Esophagus muscularis mucosa (tissue), 4 donors: ENCODE measurements at regions not wholly inside any gene's neighbourhood (a gene's known extent, or its start where the extent isn't known, plus 50 kb on each side); places are given as distances from the start of the nearest gene placed in this dataset.

ENCODE experiments used
- DNase-seq: peaks from one replicate; pipeline ENCODE4 v3.0.0-alpha.2; 2017; ENCODE audit errors: extremely low spot score
- H3K27ac ChIP-seq, 4 donors: fragments of 200-600 bp; sonication (generic); replicated peaks in 1 of 4; 1 replicate in 3 of 4; 2 replicates in 1 of 4; pipeline ENCODE4 v1.5.1; 2016 to 2019; ENCODE audit warnings: mild to moderate bottlenecking in 1 of 4
- H3K27me3 ChIP-seq, 4 donors: fragments of 200-600 bp; sonication (generic); one replicate each; pipeline versions ENCODE4 v1.5.1 to v1.6.0; 2016 to 2019
- H3K36me3 ChIP-seq, 4 donors: fragments of 200-600 bp; sonication (generic); one replicate each; pipeline ENCODE4 v1.5.1; 2016 to 2019
- H3K4me1 ChIP-seq, 4 donors: fragments of 200-600 bp; sonication (generic); one replicate each; pipeline ENCODE4 v1.5.1; 2016 to 2019
- H3K4me3 ChIP-seq, 4 donors: fragments of 200-600 bp; sonication (generic); 1 replicate in 2 of 4; 2 replicates in 2 of 4; pipeline ENCODE4 v1.5.1; 2016 to 2019; ENCODE audit warnings: mild to moderate bottlenecking in 4 of 4, moderate library complexity in 1 of 4
- H3K9me3 ChIP-seq, 4 donors: fragments of 200-600 bp; sonication (generic); 1 replicate in 3 of 4; 2 replicates in 1 of 4; pipeline ENCODE4 v1.5.1; 2016 to 2019
- CTCF ChIP-seq, 3 experiments: fragments of 200-600 bp in 2 of 3; fragments of 450-650 bp in 1 of 3; sonication (generic) in 2 of 3; IDR thresholded peaks; one replicate each; pipeline ENCODE4 v1.5.1; 2017 to 2019; ENCODE audit warnings: antibody characterized with exemption in 3 of 3, mild to moderate bottlenecking in 2 of 3, moderate library complexity in 1 of 3
- EP300 ChIP-seq: sonication (generic); formaldehyde crosslinking; IDR thresholded peaks from one replicate; pipeline ENCODE4 v1.6.1; 2017; ENCODE audit warnings: antibody characterized with exemption
- POLR2A ChIP-seq: fragments of 450-650 bp; IDR thresholded peaks from one replicate; pipeline ENCODE4 v1.6.1; 2017; ENCODE audit warnings: antibody characterized with exemption, moderate library complexity, mild to moderate bottlenecking, low read depth
- POLR2AphosphoS5 ChIP-seq, 2 donors: sonication (generic); formaldehyde crosslinking; IDR thresholded peaks; one replicate each; pipeline ENCODE4 v1.6.1; 2017; ENCODE audit warnings: antibody characterized with exemption in 2 of 2
- whole genome bisulfite sequencing: methylation state at CpG from one replicate; pipeline ENCODE4 v1.1.5; 2018; 5-methylcytosine and 5-hydroxymethylcytosine counted together
- intact Hi-C: fragments of 100-400 bp; cut with DNase I; formaldehyde crosslinking; loops from one replicate; pipeline ENCODE4 v1.15.1; 2023

- no peaks in the 10 kb centered on the region for H3K9me3 ChIP-seq
- TF ChIP-seq EP300 (no peak), POLR2A (no peak), CTCF (IDR thresholded peaks at IDR 0.05) (no peak), POLR2AphosphoS5 (IDR thresholded peaks at IDR 0.05) (no peak)
- 93% methylated on average over 11 of the region's 11 CpGs for WGBS
- no peaks in the 10 kb centered on the region for H3K4me1 ChIP-seq
- no peak overlapping the region for H3K27ac ChIP-seq
- no peak overlapping the region for H3K4me3 ChIP-seq
- intact Hi-C loops: no loop called here
- no peak for DNase-seq
- no peaks in the 10 kb centered on the region for H3K27me3 ChIP-seq
- no peaks in the 10 kb centered on the region for H3K36me3 ChIP-seq
Observed at GRCh38 chr6:92700411-92700810, 718.9 kb downstream of the EPHA7 start.

DNA sequence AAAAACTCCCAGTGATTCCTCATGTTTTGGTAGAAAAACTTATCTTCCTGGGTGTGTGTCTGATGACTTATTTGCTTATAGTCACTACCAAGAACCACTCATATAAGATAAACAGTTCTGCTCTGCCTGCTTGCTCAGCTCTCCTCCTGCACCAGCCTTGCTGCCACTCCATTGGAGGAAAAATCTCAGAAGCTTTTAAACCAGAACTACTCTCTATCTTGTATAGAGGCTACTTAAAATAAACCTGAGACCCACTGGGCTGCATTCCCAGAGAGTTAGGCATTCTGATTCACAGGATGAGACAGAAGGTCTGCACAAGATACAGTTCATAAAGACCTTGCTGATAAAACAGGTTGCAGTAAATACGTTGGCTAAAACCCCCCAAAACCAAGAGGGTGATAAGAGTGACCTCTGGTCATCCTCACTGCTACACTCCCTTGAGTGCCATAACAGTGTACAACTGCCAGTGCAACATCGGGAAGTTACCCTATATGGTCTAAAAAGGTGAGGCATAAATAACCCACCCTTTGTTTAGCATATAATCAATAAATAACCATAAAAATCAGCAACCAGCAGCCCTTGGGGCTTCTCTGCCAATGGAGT lies 728.3 kb downstream of the EPHA7 start:
- no peak for TF ChIP-seq POLR2A
- Histone ChIP-seq H3K9me3 (no peaks in the 10 kb centered on the region), H3K36me3 (no peaks in the 10 kb centered on the region), H3K27ac (no peak overlapping the region), H3K27me3 (no peaks in the 10 kb centered on the region), H3K4me1 (no peaks in the 10 kb centered on the region), H3K4me3 (no peak overlapping the region)
- WGBS: 76% methylated on average over 2 of the region's 2 CpGs
- DNase-seq: no peak
- intact Hi-C loops: no loop called here

- no peak for DNase-seq
- no peaks in the 10 kb centered on the region for H3K36me3 ChIP-seq
- H3K27me3 ChIP-seq: no peaks in the 10 kb centered on the region
- WGBS: 61% methylated on average over 2 of the region's 2 CpGs
- H3K27ac ChIP-seq: no peak overlapping the region
- TF ChIP-seq POLR2A (no peak), POLR2AphosphoS5 (IDR thresholded peaks at IDR 0.05) (no peak)
- intact Hi-C loops: no loop called here
- H3K9me3 ChIP-seq: no peaks in the 10 kb centered on the region
- no peak overlapping the region for H3K4me3 ChIP-seq
- H3K4me1 ChIP-seq: no peaks in the 10 kb centered on the region
Observed at GRCh38 chr6:92688342-92688741, 731.0 kb downstream of the EPHA7 start.

DNA sequence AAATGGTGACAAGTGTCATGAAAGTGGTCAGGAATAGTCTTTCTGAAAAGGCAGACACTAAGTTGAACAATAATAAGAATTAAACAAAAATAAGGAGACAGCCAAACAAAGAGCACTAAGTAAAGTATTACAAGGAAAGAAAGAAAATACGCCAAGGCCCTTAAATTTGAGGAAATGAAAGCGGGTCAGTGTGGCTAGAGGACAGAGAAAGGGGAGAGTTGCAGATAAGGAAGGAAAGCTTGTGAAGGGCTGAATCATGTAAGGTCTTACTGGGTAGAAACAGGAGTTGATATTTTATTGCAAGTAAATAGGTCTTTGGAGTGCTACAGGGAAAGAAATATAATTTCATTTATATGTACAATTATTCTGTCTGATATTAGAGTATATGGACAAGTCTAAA lies 732.1 kb downstream of the EPHA7 start:
- Histone ChIP-seq H3K4me3 (no peak overlapping the region), H3K9me3 (no peaks in the 10 kb centered on the region), H3K4me1 (peaks cover 0 to 9% (median 3%) of the 10 kb centered on the region in 4 donors), H3K27ac (no peak overlapping the region), H3K36me3 (no peaks in the 10 kb centered on the region), H3K27me3 (no peaks in the 10 kb centered on the region)
- no peak for DNase-seq
- intact Hi-C loops: no loop called here
- TF ChIP-seq CTCF (IDR thresholded peaks at IDR 0.05): no peak
- TF ChIP-seq EP300: no peak
- no peak for TF ChIP-seq POLR2A
- no peak for TF ChIP-seq POLR2AphosphoS5 (IDR thresholded peaks at IDR 0.05)
- WGBS: 84% methylated on average over 2 of the region's 2 CpGs

DNA sequence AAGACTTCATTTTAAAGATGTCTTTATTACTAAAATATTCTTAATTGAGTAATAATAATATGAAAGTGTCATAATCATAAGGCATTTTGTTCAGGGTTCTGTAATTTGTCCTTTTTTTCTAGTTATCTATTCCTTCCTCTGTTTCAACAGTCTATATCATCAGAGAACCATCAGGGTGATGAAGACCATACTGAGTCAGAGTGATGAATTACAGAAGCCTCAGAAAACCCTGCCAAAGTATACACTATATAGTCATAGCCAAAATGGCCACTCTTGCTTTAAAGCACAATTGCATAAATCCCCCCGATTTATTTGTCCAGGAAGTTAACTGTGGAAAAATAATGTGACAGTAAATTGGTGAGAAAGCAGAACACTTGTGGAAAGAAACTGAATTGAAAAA lies 735.0 kb downstream of the EPHA7 start:
- intact Hi-C loops: no loop called here
- Histone ChIP-seq H3K36me3 (no peaks in the 10 kb centered on the region), H3K27me3 (no peaks in the 10 kb centered on the region), H3K27ac (no peak overlapping the region), H3K4me1 (peaks cover 0 to 10% (median 3%) of the 10 kb centered on the region in 4 donors), H3K9me3 (no peaks in the 10 kb centered on the region), H3K4me3 (no peak overlapping the region)
- WGBS: 45% methylated on average over 1 of the region's 1 CpG
- no peak for DNase-seq
- TF ChIP-seq CTCF (IDR thresholded peaks at IDR 0.05) (no peak), POLR2A (no peak), POLR2AphosphoS5 (IDR thresholded peaks at IDR 0.05) (no peak), EP300 (no peak)

- TF ChIP-seq CTCF (IDR thresholded peaks at IDR 0.05) (no peak), POLR2AphosphoS5 (IDR thresholded peaks at IDR 0.05) (no peak), EP300 (no peak), POLR2A (no peak)
- peaks cover 0 to 10% (median 3%) of the 10 kb centered on the region in 4 donors for H3K4me1 ChIP-seq
- intact Hi-C loops: no loop called here
- H3K4me3 ChIP-seq: no peak overlapping the region
- 72% methylated on average over 2 of the region's 2 CpGs for WGBS
- DNase-seq: no peak
- H3K27me3 ChIP-seq: no peaks in the 10 kb centered on the region
- H3K9me3 ChIP-seq: no peaks in the 10 kb centered on the region
- H3K36me3 ChIP-seq: no peaks in the 10 kb centered on the region
- H3K27ac ChIP-seq: no peak overlapping the region
Observed at GRCh38 chr6:92683748-92684147, 735.6 kb downstream of the EPHA7 start.
